SW480 (cell line): ENCODE measurements at regions not wholly inside any gene's neighbourhood (a gene's known extent, or its start where the extent isn't known, plus 50 kb on each side); places are given as distances from the start of the nearest gene placed in this dataset.
A peak's percentile ranks its signal among the peaks of the same experiment; 100 is the strongest.

Source experiments
- DNase-seq: peaks from one replicate; pipeline ENCODE4 v3.0.0-alpha.2; 2016; ENCODE audit warnings: low spot score

DNA sequence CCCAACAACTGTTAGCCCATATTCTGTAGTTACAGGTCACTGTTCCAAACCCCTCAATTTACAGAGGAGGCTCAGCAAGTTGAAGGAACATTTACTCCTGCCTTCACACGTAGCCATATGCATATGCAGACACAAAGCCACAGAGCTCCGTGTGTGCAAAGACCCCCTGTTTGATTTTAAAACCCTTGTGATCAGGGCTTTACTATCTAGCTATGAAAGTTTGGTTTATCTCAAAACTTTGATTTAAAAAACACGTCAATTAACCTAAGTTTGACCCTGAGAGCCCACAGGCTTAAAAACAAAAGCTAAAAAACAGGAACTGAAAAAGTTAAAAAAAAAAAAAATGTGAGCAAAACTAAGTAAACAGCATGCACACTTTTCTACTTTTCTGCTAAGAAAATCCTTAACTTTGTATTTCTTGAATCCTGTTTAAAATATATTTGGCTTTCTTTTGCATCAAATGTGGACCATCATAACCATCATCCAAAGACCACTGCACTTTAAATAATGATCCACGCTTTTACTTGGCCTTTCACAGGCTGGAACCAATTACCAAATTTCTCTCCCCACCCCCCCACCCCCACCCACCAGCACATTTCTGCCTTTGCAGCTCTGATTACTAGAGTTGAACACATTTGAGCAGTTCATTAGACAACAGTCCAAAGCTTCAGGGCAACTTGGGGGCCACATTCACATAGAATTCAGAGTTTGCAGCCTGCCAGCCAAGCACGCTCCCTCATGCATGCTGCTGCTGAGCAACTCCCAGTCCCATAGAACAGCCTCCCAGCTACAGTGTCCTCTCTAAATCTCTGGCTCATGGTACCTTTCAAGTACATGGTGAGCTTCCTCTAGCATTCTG lies 128.8 kb upstream of the MAP3K1 start:
- no peak for DNase-seq

DNA sequence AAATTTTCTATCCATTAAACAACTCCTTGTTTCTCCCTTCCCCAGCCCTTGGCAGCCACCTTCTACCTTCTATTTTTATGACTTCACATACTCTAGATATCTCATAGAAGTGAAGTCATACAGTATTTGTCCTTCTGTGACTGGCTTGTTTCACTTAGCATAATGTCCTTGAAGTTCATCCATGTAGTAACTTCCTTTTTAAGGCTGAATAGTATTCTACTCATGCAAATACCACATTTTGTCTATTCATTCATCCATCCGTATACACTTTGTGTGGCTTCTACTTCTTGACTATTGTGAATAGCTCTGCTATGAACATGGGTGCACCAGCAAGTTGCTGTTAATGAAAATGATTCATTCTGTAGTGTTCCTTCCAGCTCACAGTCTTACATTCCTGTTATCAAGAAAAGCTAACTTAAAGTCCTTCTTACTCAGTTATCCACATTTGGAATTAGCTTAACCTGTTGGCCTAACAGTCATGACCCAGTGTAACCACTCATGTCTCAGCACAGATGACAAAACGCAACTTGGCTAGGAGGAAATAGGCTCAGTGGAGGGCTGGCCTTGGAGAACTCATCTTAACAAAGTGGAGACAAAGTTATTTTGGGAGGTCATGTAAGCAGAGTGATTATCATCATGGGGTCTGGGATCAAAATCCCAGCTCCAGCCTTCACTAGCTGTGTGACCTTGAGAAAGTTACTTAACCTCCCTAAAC lies 129.7 kb upstream of the MAP3K1 start:
- DNase-seq, result no peak

DNA sequence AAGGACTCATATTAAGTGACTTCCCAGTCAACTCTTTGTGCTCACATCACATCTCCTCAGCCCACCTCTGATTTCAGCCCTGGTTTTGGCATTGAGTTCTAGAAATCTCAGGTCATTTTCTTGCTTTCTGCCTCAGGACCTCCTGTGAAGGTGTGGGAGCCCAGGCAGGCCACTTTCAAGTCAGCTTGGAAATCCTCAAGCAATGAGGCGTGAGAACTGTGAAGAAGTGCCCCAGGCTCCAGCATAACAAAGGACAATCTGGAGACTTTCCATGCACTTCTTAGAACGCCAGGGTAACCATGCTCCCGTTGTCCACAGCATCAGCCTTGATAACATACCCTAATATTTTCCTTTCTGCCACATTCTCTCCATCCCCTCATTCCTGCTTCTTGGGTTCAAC lies 131.2 kb upstream of the MAP3K1 start:
- no peak for DNase-seq

DNA sequence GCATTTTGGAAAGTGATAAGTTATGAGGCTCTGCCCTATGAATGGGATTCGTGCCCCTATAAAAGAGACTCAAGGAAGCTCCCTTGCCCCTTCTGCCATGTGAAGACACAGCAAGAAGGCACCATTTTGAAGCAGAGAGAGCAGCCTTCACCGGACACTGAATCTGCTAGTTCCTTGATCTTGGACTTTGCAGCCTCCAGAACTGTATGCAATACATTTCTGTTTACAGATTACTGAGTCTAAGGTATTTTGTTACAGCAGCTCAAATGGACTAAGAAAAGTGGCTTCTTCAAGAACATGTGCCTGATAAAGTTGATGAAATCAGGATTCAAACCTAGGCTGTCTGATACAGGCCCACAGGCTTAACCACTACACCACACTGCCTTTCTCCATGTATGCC lies 131.6 kb upstream of the MAP3K1 start:
- no peak for DNase-seq

DNA sequence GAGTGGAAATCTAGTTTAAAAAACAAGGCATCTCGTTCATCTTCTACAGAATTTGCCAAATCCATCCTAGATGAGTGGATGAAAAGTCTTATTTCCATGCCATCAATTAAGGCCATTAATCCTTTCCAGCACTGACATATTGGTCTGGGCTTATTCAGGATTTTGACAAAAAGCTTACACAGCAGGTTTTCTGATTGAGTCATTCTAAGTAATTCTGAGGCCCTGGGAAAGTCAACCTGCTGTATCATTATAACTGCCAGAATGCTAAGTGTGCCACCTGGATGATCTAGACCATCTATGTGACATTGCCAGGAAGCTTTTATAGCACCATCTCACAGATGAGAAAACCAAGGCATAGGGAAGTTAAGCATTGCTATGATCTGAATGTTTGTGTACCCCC lies 132.1 kb upstream of the MAP3K1 start:
- no peak for DNase-seq

DNA sequence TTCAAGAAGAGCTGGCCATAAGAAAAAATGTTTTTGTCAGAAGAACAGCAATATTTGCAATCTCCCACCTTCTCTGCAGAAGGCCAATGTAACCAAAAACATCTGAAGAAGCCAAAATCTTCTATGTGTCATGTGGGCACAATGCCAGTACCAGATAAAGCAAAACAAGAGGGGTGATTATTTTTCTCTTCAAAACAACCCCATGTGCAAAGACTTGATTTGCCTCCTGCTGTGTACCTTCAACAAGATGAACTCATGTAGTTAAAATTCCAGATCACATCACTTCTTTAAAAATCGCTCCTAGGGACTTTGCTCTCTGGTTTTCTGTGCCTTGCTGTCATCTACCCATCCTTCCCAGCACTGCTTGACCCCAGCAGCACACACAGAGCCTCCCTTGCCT lies 134.0 kb upstream of the MAP3K1 start:
- no peak for DNase-seq

DNA sequence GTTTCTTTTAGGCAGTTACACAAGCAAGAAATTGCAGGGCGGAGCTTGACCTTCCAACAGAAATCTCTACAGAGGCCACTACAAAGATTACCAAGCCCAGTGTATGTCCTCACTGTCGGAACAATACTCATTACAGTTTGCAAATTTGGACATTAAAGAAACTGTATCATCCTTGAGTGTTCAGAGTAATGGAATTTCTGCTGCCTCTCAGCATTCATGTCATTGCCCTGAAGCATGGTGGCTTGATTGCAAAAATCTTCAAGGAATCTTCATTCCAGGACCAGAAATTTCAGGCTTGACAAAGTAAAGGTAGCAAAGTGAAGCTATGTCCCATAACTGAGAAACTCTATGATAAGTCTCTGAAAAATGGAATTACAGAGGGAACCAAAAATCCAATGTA lies 134.6 kb upstream of the MAP3K1 start:
- no peak for DNase-seq

- DNase-seq, result no peak
Observed at GRCh38 chr5:56677690-56678305, 137.6 kb upstream of the MAP3K1 start.

GRCh38 chr5:56676091-56676768 lies 139.1 kb upstream of the MAP3K1 start:
- DNase-seq, result peak; percentile 6

DNA sequence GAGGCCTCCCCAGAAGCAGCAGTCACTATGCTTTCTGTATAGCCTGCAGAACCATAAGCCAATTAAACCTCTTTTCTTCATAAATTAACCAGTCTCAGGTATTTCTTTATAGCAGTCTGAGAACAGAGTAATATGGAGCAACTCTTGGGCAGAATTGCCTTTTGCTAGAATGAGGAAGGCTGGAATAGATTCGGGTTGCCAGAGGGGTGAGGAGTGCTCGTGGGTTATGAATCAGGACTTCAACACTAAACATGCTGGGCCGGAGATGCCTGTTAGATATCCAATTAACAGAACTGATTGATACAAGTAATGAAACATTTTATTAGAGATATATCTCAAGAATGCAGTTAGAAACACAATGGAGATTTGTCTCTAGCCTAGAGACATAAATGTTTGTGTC lies 140.9 kb upstream of the MAP3K1 start:
- no peak for DNase-seq

DNA sequence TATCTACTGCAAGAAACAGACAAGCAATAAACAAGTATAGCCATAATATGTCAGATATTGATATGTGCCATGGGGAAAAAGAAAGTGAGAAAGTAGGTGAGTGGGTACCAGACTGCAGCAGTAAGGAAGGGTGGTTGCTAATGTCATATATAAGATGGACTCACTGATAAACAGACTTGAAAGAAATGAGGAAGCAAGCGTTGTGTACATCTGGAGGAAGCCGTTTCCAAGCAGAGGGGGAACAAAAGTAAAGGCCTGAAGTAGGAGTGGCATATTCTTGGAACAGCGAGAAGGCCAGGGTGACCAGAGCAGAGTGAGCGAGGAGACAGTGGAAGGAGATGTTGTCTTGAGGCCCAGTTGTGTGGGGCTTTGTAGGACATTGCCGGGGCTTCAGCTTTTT lies 142.2 kb upstream of the MAP3K1 start:
- DNase-seq, result no peak

DNA sequence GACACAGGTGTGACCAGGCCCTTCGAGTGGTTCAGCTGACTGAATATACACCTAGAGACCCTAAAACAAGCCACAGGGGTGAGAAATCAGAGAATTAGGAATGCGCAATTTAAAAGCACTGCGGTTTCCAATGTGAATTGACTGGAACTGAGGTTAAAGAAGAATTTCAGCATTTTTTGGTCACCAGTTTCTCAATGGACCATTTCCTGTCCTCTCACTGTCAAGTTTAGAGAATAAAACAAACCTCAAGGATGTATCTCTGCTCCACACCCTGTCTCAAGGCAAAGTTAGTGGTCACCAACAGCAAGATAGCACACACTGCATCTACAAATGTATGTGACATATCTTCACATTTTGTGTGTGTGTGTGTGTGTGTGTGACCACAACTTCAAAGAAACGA lies 143.8 kb upstream of the MAP3K1 start:
- DNase-seq, result no peak

GRCh38 chr5:56670916-56671315 lies 144.4 kb upstream of the MAP3K1 start:
- DNase-seq, result no peak

DNA sequence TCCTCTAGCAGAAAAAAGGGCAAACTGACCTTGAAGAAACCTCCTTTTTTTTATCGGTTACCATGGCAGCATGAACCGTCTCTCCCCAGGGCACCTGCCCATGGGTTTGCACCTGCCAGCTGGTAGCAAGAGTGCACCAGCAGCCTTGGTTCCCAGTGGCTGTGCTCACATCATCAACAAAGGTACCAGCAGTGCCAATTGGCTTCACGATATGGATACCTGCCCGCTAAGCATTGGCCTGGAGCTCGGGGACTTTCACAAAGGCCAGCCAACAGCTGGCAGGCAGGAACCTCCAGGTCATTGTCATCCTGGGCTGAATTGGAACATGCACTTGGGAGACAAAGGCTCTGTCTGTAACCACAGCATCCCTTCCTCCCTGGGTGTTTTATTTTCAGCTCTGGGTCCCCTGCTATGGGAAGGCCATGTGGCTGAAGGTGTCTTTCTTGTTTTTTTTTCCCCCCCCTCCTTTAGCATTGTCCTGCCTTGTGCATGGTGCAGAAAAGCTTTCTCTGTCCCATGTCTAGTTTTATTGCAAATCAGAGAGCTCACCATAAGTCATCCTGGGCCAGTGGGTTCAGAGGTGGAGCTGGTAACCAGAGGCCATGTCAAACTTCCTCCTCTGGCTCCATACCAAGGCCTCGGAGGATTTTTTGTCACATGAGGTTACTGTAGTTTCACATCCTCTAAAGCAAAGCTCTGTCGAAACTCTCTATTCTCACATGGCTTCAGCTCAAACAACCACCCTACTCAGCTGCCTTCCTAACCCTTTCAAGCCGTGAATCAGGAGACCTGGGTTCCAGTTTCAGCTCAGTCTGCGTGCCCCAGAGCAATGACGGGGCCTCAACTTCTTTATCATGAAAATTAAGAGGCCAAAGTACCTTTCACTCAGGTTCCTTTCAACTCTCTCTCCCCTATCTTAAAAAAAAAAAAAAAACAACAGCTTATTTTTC lies 145.5 kb upstream of the MAP3K1 start:
- no peak for DNase-seq

DNA sequence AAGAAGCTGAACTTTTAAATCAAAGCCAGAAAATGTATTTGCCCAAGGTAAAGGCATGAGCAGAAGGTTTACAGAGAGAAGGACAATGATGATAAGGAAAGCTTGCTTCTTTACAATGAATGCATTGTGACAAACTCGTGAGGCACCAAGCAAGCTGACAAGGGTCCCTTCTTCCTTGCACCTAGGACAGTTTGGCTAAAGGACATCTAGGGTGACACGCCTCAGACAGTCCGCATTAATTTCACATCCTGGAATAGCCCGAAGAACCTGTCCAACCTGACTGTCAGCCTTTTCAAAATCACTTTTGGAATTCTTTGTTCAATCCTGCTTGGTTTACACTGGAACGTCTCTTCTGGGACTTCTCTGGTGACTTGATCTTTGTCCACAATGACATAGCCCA lies 146.4 kb upstream of the MAP3K1 start:
- no peak for DNase-seq

DNA sequence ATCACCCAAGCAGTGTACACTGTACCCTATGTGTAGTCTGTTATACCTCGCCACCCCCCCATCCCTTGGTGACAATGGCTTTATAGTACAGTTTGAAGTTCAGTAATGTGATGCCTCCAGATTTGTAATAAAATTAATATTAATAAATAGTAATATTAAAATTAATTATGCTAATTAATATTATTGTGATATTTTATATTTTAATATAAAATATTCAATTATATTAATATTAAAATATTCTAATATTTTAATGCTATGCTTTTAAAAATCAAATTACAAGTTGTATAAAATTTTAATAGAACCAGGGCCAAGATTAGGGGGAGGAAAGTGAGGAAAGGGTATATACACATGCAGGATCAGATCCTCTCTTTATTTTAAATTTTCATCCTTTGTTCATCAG lies 147.7 kb upstream of the MAP3K1 start:
- no peak for DNase-seq

- no peak for DNase-seq
Observed at GRCh38 chr5:56666901-56667300, 148.4 kb upstream of the MAP3K1 start.

DNA sequence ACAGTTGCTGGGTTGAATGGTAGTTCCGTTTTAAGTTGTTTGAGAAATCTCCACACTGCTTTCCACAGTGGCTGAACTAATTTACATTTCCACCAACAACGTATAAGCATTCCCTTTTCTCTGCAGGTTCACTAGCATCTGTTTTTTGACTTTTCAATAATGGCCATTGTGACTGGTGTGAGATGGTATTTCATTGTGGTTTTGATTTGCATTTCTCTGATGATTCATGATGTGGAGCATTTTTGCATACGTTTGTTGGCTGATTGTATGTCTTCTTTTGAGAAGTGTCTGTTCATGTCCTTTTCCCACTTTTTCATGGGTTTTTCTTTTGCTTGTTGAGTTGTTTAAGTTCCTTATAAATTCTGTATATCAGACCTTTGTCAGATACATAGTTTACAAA lies 150.2 kb upstream of the MAP3K1 start:
- DNase-seq, result peak; percentile 30

DNA sequence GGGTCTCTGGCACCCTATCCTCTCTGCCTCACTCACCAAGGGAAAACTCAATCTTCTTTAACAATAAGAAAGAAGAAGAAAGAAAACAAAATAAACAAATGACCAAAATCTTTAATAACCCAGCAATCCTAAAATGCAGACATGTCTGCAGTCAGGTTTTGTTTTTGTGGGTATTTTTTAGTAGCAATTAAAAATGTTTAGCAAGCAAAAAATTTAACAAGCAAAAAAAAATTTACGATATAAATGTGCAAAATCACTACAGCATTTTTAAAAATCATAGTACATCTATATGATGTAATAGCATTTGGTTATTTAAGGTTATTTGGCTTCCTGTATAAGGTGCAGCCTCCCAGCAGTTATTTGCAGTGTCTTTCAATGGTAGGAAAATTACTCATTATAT lies 151.3 kb upstream of the MAP3K1 start:
- no peak for DNase-seq

DNA sequence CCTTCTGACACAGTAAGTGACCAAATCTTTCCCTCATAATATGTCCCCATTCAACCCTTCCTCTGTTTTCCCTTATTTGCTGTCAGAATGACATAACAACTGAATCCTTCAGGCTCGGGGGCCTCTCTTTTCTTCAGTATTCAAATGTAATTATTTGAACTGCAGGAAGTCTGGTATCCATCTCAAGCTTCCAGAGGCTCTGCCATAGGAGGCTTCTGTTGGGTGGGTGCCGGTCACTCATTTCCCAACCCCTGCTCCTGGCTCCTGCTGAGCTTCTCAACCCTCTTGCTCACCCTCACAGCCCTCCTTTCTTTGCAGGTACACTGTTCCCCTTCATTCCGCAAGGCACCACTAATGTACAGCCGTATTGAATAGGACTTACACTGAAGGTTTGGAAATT lies 151.8 kb upstream of the MAP3K1 start:
- no peak for DNase-seq

DNA sequence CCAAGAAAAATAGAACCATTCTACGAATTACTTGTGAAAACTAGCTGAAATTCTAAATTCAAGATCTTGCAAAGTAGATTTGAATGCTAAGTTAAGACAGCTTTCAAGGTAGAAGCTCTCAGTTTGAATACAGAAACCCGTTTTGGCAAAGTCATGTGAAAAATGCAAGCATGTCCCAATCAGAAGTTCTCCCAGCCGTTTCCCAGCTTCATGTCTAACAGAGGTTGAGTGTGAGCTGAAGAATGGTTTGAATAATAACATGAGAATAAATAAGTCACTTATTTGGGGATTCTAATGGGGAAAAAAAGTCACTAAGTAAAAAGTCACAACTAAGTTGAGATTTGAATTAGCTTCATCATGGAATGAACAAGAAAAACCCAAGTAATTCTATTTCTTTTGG lies 152.5 kb upstream of the MAP3K1 start:
- DNase-seq, result no peak

- no peak for DNase-seq
Observed at GRCh38 chr5:56659971-56660370, 155.4 kb upstream of the MAP3K1 start.
